OCI-LY1 (cell line): ENCODE measurements at regions not wholly inside any gene's neighbourhood (a gene's known extent, or its start where the extent isn't known, plus 50 kb on each side); places are given as distances from the start of the nearest gene placed in this dataset.

Source experiments
- H2AFZ ChIP-seq: fragments of 200-600 bp; sonication (generic), shearing (Covaris generic); 2 replicates; pipeline ENCODE4 v1.6.0; 2014; ENCODE audit warnings: antibody characterized with exemption, mild to moderate bottlenecking, low read length
- H3F3A ChIP-seq: fragments of 200-600 bp; sonication (generic), shearing (Covaris generic); 2 replicates; pipeline ENCODE4 v1.6.0; 2014; ENCODE audit warnings: mild to moderate bottlenecking, antibody characterized with exemption, low read length, moderate library complexity; ENCODE audit not compliant: insufficient read depth
- H3K27ac ChIP-seq: fragments of 200-600 bp; sonication (generic); 2 replicates; pipeline ENCODE4 v1.5.1; 2014; ENCODE audit warnings: low read length, mixed run types, mild to moderate bottlenecking, low read depth; ENCODE audit not compliant: poor library complexity, severe bottlenecking
- H3K27me3 ChIP-seq: fragments of 200-600 bp; sonication (generic); 2 replicates; pipeline ENCODE4 v1.6.0; 2014; ENCODE audit warnings: antibody characterized with exemption, mild to moderate bottlenecking, low read length, moderate library complexity; ENCODE audit not compliant: insufficient read depth
- H3K36me3 ChIP-seq: fragments of 200-600 bp; sonication (generic); 2 replicates; pipeline ENCODE4 v1.6.1; 2014; ENCODE audit warnings: mild to moderate bottlenecking, antibody characterized with exemption, low read length, moderate library complexity, mixed read lengths; ENCODE audit not compliant: insufficient read depth
- H3K4me1 ChIP-seq: fragments of 200-600 bp; sonication (generic); 2 replicates; pipeline ENCODE4 v1.5.1; 2014; ENCODE audit warnings: mild to moderate bottlenecking, low read length, moderate library complexity; ENCODE audit not compliant: insufficient read depth, severe bottlenecking
- H3K4me2 ChIP-seq: fragments of 200-600 bp; sonication (generic), shearing (Covaris generic); 2 replicates; pipeline ENCODE4 v1.6.1; 2014; ENCODE audit warnings: low read length
- H3K4me3 ChIP-seq: fragments of 200-600 bp; sonication (generic); 2 replicates; pipeline ENCODE4 v1.5.1; 2014; ENCODE audit warnings: low read length, low read depth, mild to moderate bottlenecking, mixed read lengths; ENCODE audit not compliant: poor library complexity, severe bottlenecking
- H3K79me2 ChIP-seq: fragments of 200-600 bp; shearing (Covaris generic); 2 replicates; pipeline ENCODE4 v1.6.1; 2016; ENCODE audit warnings: mixed run types, low read length, mixed read lengths; ENCODE audit not compliant: insufficient read depth
- H3K9ac ChIP-seq: fragments of 200-600 bp; sonication (generic), shearing (Covaris generic); 2 replicates; pipeline ENCODE4 v1.6.1; 2014; ENCODE audit warnings: mild to moderate bottlenecking, low read length, mixed read lengths
- H3K9me2 ChIP-seq: fragments of 200-600 bp; sonication (generic), shearing (Covaris generic); 2 replicates; pipeline ENCODE4 v1.6.1; 2014; ENCODE audit warnings: low read depth, mild to moderate bottlenecking, low read length, mixed read lengths
- H3K9me3 ChIP-seq: fragments of 200-600 bp; shearing (Covaris generic); 2 replicates; pipeline ENCODE4 v1.6.1; 2014; ENCODE audit warnings: low read length, mixed read lengths
- H4K20me1 ChIP-seq: fragments of 200-600 bp; sonication (generic), shearing (Covaris generic); 2 replicates; pipeline ENCODE4 v1.6.0; 2016; ENCODE audit warnings: mild to moderate bottlenecking, low read length; ENCODE audit not compliant: insufficient read depth
- EZH2 ChIP-seq: fragments of 200-600 bp; sonication (generic), shearing (Covaris generic); IDR thresholded peaks from 2 replicates; pipeline ENCODE4 v1.8.0; 2017; ENCODE audit warnings: borderline replicate concordance, mixed run types, mild to moderate bottlenecking, antibody characterized with exemption, low read length, moderate library complexity, mixed read lengths
- TF ChIP-seq, protein P1 (sequence below): fragments of 200-600 bp; sonication (generic), shearing (Covaris generic); IDR thresholded peaks from 2 replicates; pipeline ENCODE4 v1.5.1; 2017; ENCODE audit warnings: mild to moderate bottlenecking, antibody characterized with exemption, low read length, moderate library complexity, mixed read lengths

DNA sequence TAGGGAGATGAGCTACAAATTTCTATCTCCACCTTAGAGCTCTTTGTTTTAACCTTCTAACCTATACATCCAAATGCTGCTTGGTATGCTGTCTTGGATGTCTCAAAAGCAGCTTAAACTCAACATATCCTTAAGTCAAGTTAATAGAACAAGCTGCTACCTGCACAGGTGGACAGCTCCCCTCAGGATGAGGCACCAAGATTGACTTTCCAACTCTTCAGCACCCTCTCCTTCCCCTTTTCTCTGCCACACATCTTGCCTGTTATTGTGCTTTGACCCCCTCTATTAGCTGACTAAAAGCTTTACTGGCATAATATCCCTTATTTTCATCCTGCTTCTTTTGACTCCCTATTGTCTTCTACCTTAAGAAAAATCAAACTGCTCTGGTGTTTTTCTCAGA is 448.1 kb upstream of the MEX3C start:
- H3K4me2 ChIP-seq, result no peak overlapping the region
- H3K9me2 ChIP-seq, result no peaks in the 10 kb centered on the region
- H3K36me3 ChIP-seq, result no peaks in the 10 kb centered on the region
- no peak overlapping the region for H3K27ac ChIP-seq
- no peaks in the 10 kb centered on the region for H3K27me3 ChIP-seq
- no peak for TF ChIP-seq EZH2
- TF ChIP-seq, protein P1, sequence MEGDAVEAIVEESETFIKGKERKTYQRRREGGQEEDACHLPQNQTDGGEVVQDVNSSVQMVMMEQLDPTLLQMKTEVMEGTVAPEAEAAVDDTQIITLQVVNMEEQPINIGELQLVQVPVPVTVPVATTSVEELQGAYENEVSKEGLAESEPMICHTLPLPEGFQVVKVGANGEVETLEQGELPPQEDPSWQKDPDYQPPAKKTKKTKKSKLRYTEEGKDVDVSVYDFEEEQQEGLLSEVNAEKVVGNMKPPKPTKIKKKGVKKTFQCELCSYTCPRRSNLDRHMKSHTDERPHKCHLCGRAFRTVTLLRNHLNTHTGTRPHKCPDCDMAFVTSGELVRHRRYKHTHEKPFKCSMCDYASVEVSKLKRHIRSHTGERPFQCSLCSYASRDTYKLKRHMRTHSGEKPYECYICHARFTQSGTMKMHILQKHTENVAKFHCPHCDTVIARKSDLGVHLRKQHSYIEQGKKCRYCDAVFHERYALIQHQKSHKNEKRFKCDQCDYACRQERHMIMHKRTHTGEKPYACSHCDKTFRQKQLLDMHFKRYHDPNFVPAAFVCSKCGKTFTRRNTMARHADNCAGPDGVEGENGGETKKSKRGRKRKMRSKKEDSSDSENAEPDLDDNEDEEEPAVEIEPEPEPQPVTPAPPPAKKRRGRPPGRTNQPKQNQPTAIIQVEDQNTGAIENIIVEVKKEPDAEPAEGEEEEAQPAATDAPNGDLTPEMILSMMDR, result no peak
- H3K79me2 ChIP-seq, result no peaks in the 10 kb centered on the region
- H4K20me1 ChIP-seq, result no peaks in the 10 kb centered on the region
- H3K9me3 ChIP-seq, result no peaks in the 10 kb centered on the region
- no peaks in the 10 kb centered on the region for H3F3A ChIP-seq
- H3K9ac ChIP-seq, result no peak overlapping the region
- no peaks in the 10 kb centered on the region for H3K4me1 ChIP-seq
- no peak overlapping the region for H2AFZ ChIP-seq
- H3K4me3 ChIP-seq, result no peak overlapping the region

DNA sequence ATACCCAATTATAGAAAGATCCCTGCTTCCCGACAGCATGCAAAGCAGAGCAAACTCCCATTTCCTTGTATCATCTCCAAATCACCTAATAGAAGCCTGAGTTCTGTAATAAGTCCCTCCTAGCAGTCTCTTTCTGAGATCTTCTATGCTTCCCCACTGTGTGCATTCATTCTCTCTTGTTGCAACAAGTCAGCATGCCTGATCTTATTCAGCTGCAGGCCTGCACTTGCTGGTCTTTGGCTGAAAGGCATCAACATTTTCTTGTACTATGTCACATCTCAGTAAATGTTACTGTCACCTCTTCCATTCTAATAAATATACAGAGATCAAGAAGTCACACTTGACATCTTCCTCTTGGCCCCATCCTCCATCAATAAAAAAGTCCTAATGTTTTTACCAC is 449.9 kb upstream of the MEX3C start:
- H4K20me1 ChIP-seq, result no peaks in the 10 kb centered on the region
- no peak overlapping the region for H3K4me3 ChIP-seq
- no peaks in the 10 kb centered on the region for H3F3A ChIP-seq
- H3K9me3 ChIP-seq, result no peaks in the 10 kb centered on the region
- H2AFZ ChIP-seq, result no peak overlapping the region
- H3K79me2 ChIP-seq, result no peaks in the 10 kb centered on the region
- no peak overlapping the region for H3K4me2 ChIP-seq
- no peak for TF ChIP-seq EZH2
- TF ChIP-seq, protein P1, result no peak
- no peaks in the 10 kb centered on the region for H3K9me2 ChIP-seq
- H3K9ac ChIP-seq, result no peak overlapping the region
- no peak overlapping the region for H3K27ac ChIP-seq
- no peaks in the 10 kb centered on the region for H3K4me1 ChIP-seq
- H3K36me3 ChIP-seq, result no peaks in the 10 kb centered on the region
- no peaks in the 10 kb centered on the region for H3K27me3 ChIP-seq

DNA sequence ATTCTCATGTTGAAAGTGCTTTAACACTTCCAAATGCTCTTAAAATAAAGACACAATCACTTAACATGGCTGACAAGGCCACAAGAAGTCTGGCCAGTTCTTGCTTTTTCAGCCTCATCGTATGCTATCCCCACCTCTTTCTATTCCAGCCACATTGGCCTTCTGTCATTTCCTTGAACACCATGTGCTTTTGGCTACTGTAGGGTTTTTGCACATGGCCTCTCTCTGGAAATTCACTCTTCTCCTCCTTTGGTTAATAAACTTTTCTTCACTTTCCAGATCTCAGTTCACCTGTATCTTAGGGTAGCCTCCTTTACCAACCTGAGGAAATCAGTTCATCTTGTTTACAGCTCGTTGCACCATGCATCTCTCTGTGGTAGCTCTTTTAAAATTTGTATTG is 450.5 kb upstream of the MEX3C start:
- Histone ChIP-seq H3K36me3 (no peaks in the 10 kb centered on the region), H3K27ac (no peak overlapping the region), H3K9ac (no peak overlapping the region), H3K27me3 (no peaks in the 10 kb centered on the region), H3K9me3 (no peaks in the 10 kb centered on the region), H3K4me3 (no peak overlapping the region), H3K9me2 (no peaks in the 10 kb centered on the region), H4K20me1 (no peaks in the 10 kb centered on the region), H3K4me1 (no peaks in the 10 kb centered on the region), H2AFZ (no peak overlapping the region), H3F3A (no peaks in the 10 kb centered on the region), H3K4me2 (no peak overlapping the region), H3K79me2 (no peaks in the 10 kb centered on the region)
- TF ChIP-seq, protein P1, result no peak
- TF ChIP-seq EZH2, result no peak
